GM20000 (cell line): ENCODE measurements at regions not wholly inside any gene's neighbourhood (a gene's known extent, or its start where the extent isn't known, plus 50 kb on each side); places are given as distances from the start of the nearest gene placed in this dataset.

Source experiments
- DNase-seq: peaks from one replicate; pipeline ENCODE4 v3.0.0; 2012; ENCODE audit warnings: low spot score
- TF ChIP-seq, protein P1 (sequence below): IDR thresholded peaks from 2 replicates; pipeline ENCODE4 v1.5.1; 2012; ENCODE audit warnings: mild to moderate bottlenecking, control low read depth; ENCODE audit errors: extremely low read depth, missing control alignments

DNA sequence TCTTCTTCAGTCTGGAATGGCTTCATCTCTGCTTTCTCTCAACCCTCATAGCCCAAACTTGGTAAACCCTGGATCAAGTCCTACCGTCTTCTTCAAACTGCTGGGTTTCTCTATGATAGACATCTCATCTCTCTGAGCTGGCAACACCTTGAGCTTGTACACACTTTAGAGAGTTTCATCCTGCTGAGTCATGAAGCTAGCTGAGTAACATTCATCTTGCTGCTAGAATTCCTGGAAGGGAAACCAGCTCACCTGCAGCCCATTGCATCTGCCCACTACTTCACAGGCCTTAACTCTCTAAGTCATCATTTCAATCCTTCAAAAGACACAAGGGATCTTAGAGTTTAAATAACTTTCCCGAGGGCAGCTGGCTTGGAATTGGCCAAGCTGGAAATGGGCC, 175.5 kb upstream of the RORA start:
- TF ChIP-seq, protein P1, sequence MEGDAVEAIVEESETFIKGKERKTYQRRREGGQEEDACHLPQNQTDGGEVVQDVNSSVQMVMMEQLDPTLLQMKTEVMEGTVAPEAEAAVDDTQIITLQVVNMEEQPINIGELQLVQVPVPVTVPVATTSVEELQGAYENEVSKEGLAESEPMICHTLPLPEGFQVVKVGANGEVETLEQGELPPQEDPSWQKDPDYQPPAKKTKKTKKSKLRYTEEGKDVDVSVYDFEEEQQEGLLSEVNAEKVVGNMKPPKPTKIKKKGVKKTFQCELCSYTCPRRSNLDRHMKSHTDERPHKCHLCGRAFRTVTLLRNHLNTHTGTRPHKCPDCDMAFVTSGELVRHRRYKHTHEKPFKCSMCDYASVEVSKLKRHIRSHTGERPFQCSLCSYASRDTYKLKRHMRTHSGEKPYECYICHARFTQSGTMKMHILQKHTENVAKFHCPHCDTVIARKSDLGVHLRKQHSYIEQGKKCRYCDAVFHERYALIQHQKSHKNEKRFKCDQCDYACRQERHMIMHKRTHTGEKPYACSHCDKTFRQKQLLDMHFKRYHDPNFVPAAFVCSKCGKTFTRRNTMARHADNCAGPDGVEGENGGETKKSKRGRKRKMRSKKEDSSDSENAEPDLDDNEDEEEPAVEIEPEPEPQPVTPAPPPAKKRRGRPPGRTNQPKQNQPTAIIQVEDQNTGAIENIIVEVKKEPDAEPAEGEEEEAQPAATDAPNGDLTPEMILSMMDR: no peak
- DNase-seq: no peak

DNA sequence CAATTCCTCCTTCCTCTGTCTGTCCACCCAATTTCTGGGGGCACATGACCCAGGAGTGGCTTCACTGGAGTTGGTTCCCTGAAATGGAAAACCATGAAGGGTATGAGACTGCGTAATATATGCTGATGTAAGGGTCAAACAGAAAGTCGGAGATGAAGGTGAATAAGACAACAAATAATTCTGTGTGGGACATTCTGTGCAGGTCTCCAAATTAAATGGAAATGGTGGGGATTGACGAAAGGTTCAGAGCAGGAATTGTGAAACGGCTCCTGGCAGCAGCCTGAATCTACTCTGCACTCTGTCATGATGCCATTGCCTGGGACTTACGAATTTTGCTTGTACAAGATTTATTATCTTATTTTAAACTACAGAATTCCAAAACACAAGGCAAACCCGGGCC, 174.8 kb upstream of the RORA start:
- no peak for DNase-seq
- TF ChIP-seq, protein P1: no peak

DNA sequence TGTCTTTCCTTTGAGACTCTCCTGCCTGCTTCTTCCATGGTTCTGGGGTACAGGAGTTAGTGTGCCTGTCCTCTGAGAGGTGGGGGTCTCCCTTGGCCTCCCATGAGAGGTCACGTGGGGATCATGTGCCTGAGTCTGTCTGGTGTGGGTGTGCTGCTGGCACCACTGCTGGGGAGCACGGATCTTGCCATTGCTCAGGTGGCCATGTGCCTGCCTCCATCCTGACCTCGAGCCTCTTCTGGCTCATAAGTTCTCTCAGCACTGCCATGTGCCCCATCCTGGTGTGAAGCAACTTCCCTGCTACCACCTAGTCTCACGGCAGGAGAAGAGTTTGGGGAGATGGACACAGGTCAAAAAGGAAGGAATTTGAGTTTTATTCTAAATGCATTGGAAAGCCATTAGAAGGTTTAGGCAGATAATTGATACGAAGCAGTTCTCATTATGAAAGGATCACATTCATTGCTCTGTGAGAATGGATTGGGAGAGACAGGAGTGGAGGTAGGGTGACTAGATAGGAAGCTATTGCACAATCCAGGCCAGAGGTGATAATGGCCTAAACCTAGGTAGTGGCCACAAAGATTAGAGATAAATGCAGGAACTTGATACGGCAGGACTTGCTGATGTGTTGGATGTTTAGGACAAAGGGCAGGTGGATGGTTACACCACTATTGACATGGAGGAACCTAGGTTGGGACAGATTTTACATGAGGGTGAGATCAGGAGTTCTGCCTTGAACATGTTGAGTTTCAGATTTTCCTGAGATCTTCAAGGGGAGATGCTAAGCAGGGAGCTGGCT, 173.0 kb upstream of the RORA start:
- DNase-seq: no peak
- TF ChIP-seq, protein P1: no peak

DNA sequence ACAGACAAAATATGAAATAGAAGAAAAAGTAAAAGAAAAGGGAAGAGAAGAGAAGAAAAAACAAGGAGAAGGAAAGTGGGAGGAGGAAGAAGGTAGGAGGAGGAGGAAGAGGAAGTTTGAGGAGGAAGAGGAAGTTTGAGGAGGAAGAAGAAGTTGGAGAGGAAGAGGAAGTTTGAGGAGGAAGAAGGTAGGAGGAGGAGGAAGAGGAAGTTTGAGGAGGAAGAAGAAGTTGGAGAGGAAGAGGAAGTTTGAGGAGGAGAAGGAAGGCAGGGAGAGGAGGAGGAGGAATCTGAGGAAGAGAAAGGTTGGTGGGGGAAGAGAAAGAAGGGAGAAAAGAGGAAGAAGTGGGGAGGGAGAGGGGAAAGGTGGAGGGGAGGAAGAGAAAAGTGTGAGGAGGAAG, 169.2 kb upstream of the RORA start:
- TF ChIP-seq, protein P1: no peak
- no peak for DNase-seq

DNA sequence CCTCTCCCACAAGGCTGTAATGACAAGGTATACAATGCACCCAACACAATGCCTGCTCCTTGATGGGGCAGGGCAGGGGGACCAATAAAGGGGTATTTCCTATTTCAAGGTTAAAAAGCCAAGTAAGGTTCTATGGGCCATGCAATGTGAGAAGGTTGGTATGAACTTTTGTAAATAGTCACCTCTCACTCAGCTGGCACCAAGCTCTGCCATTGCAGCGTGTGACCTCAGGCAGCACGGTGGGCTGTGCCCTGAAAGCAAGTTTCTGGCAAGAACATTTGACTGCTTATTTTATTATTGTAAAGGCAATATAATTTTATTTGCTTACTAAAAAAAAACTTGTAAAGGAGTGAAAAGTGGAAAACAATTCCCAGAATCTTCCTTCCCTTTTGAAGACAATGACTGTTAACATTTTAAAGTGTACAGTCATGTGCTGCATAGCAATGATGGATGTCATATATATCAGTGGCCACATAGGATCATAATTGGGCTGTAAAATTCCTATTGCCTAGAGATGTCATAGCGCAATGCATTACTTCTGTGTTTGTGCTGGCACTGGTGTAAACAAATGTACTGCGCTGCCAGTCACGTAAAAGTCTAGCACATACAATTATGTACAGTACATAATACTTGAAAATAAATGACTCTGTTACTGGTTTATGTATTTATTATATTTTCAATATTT, 167.3 kb upstream of the RORA start:
- TF ChIP-seq, protein P1: no peak
- DNase-seq: no peak

DNA sequence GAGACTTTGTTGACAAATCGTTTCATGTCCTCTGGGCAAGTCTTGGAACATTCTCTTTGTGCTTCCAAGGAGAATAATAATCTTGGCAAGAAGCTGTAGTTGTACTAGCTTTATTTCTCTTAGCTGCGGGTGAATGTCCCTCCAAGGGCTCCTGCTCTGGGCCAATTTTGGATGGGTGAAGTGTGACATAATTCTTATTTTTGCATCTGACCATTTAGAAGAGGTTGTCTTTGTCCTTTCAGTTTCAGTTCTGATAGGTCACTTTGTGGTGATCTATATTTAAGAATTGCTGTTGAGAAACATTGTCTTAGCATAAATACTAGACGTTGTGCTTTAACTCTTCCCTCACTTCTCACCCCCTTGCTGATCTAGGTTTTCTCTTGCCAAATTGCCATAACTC, 164.8 kb upstream of the RORA start:
- TF ChIP-seq, protein P1: no peak
- DNase-seq: peak; percentile 12

DNA sequence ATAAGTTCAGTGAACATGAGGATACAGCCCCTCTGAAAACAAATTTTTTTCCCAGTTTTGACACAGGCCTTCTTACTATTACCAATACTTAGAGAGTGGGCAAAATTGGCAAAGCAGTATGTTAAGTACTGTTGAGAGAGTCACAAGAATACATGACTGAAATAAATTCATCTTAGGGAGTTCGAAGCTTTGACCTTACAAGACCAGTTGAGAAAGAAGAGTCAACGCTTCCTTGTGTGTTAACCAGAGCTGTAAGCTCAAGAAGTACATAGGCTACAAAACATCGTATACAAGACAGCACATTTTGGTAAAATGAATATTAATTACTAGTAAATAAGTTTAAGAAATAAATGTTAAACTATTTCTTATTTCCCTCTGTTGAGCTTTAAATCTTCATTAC, 164.4 kb upstream of the RORA start:
- TF ChIP-seq, protein P1: no peak
- no peak for DNase-seq
